K562 (cell line): ENCODE measurements at regions not wholly inside any gene's neighbourhood (a gene's known extent, or its start where the extent isn't known, plus 50 kb on each side); places are given as distances from the start of the nearest gene placed in this dataset.
"Not testable (repeated sequence)": the region's sequence is repeated elsewhere in the genome, so short reads cannot be mapped to it uniquely, and the experiment has no call there.

ENCODE experiments used
- ATF1 ChIP-seq, 2 experiments: fragments of 450-650 bp in 1 of 2; IDR thresholded peaks; 2 replicates each; pipeline ENCODE4 v1.6.1; 2016; ENCODE audit warnings: missing compliant biosample characterization in 1 of 2, missing genetic modification characterization in 1 of 2
- CBX2 ChIP-seq: fragments of 200-600 bp; sonication (generic); IDR thresholded peaks from one replicate; pipeline ENCODE4 v1.6.1; 2012; ENCODE audit warnings: mild to moderate bottlenecking, low read length, inconsistent platforms; ENCODE audit not compliant: insufficient read depth, poor library complexity, severe bottlenecking
- EP300 ChIP-seq: IDR thresholded peaks from 2 replicates; pipeline ENCODE4 v1.6.1; 2012; ENCODE audit warnings: low read length, improper control_type of control experiment
- HOXB6 ChIP-seq: fragments of 250-450 bp; sonication (Bioruptor Pico); IDR thresholded peaks from 2 replicates; pipeline ENCODE4 v1.5.1; 2022; ENCODE audit warnings: mild to moderate bottlenecking, borderline replicate concordance
- NFYB ChIP-seq: IDR thresholded peaks from 2 replicates; pipeline ENCODE4 v1.6.1; 2011; ENCODE audit warnings: mild to moderate bottlenecking, moderate library complexity; ENCODE audit not compliant: insufficient read length; ENCODE audit errors: extremely low read depth
- POLR2AphosphoS5 ChIP-seq: IDR thresholded peaks from 2 replicates; pipeline ENCODE4 v1.6.1; 2011; ENCODE audit warnings: mild to moderate bottlenecking, low read depth, low read length, moderate library complexity; ENCODE audit not compliant: control insufficient read depth, insufficient read depth
- TAF7 ChIP-seq: fragments of 450-650 bp; IDR thresholded peaks from 2 replicates; pipeline ENCODE4 v1.6.1; 2016; ENCODE audit warnings: missing genetic modification characterization, missing compliant biosample characterization
- ZNF384 ChIP-seq: IDR thresholded peaks from 2 replicates; pipeline ENCODE4 v1.6.1; 2012; ENCODE audit warnings: low read depth, low read length, improper control_type of control experiment
- ZNF436 ChIP-seq: fragments of 250-450, 450-650 bp; sonication (Bioruptor Pico); formaldehyde crosslinking; IDR thresholded peaks from 2 replicates; pipeline ENCODE4 v1.7.0; 2020; ENCODE audit warnings: mild to moderate bottlenecking
- TF ChIP-seq, protein P1 (sequence below), 3 experiments: IDR thresholded peaks in 2 of 3; conservative IDR thresholded peaks in 1 of 3; 2 replicates each; pipeline ENCODE4 v1.5.1; 2011 to 2012; ENCODE audit warnings: low read length in 3 of 3, mild to moderate bottlenecking in 3 of 3, control low read depth in 2 of 3, improper control_type of control experiment in 1 of 3, inconsistent platforms in 1 of 3, low read depth in 1 of 3, mixed read lengths in 1 of 3, moderate library complexity in 1 of 3; ENCODE audit not compliant: insufficient read depth in 2 of 3

GRCh38 chr9:74080652-74081051 is 416.5 kb upstream of the RORB start:
- TF ChIP-seq ZNF384; HOXB6; CBX2; TAF7 (tag); ZNF436 (CRISPR knock-in tag); EP300; ATF1 (CRISPR knock-in tag; IDR thresholded peaks at IDR 0.05); ATF1 (tag; IDR thresholded peaks at IDR 0.05); POLR2AphosphoS5; NFYB: not testable (repeated sequence)
- TF ChIP-seq, protein P1, sequence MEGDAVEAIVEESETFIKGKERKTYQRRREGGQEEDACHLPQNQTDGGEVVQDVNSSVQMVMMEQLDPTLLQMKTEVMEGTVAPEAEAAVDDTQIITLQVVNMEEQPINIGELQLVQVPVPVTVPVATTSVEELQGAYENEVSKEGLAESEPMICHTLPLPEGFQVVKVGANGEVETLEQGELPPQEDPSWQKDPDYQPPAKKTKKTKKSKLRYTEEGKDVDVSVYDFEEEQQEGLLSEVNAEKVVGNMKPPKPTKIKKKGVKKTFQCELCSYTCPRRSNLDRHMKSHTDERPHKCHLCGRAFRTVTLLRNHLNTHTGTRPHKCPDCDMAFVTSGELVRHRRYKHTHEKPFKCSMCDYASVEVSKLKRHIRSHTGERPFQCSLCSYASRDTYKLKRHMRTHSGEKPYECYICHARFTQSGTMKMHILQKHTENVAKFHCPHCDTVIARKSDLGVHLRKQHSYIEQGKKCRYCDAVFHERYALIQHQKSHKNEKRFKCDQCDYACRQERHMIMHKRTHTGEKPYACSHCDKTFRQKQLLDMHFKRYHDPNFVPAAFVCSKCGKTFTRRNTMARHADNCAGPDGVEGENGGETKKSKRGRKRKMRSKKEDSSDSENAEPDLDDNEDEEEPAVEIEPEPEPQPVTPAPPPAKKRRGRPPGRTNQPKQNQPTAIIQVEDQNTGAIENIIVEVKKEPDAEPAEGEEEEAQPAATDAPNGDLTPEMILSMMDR (IDR thresholded peaks at IDR 0.05 in 2 of 3, conservative IDR thresholded peaks at IDR 0.05 in 1 of 3; ENCODE audit: insufficient read depth in 2 of 3, low read depth in 1 of 3, low read length in 3 of 3): not testable (repeated sequence)
